RWPE2 (cell line): ENCODE measurements at regions not wholly inside any gene's neighbourhood (a gene's known extent, or its start where the extent isn't known, plus 50 kb on each side); places are given as distances from the start of the nearest gene placed in this dataset.
A peak's percentile ranks its signal among the peaks of the same experiment; 100 is the strongest.

Experiments used
- ATAC-seq: fragments of 200-7000 bp; cut with Tn5 transposase; 3 replicates; pipeline ENCODE4 v1.9.1; 2021; ENCODE audit warnings: low read depth
- DNase-seq: peaks from one replicate; pipeline ENCODE4 v3.0.0-alpha.2; 2020; ENCODE audit warnings: low spot score
- H3K27ac ChIP-seq: fragments of 450-650 bp; 2 replicates; pipeline ENCODE4 v1.5.1; 2017; ENCODE audit warnings: mild to moderate bottlenecking; ENCODE audit not compliant: poor library complexity, severe bottlenecking
- H3K27me3 ChIP-seq: fragments of 250-450 bp; sonication (Bioruptor Pico); 2 replicates; pipeline ENCODE4 v1.5.1; 2021; ENCODE audit warnings: mild to moderate bottlenecking, moderate library complexity; ENCODE audit not compliant: insufficient read depth, poor library complexity, severe bottlenecking
- H3K36me3 ChIP-seq: fragments of 250-450 bp; sonication (Bioruptor Pico); 2 replicates; pipeline ENCODE4 v1.5.1; 2020; ENCODE audit warnings: low read depth, mild to moderate bottlenecking, moderate library complexity
- H3K4me1 ChIP-seq: fragments of 250-450 bp; sonication (Bioruptor Pico); 2 replicates; pipeline ENCODE4 v1.5.1; 2021; ENCODE audit warnings: mild to moderate bottlenecking, moderate library complexity; ENCODE audit not compliant: insufficient read depth, poor library complexity, severe bottlenecking
- H3K4me3 ChIP-seq: fragments of 250-450 bp; sonication (Bioruptor Pico); 2 replicates; pipeline ENCODE4 v1.5.1; 2021; ENCODE audit warnings: mild to moderate bottlenecking, moderate library complexity; ENCODE audit not compliant: severe bottlenecking
- H3K9me3 ChIP-seq: fragments of 250-450 bp; sonication (Bioruptor Pico); 2 replicates; pipeline ENCODE4 v1.5.1; 2021; ENCODE audit warnings: mild to moderate bottlenecking, moderate library complexity; ENCODE audit not compliant: severe bottlenecking
- TF ChIP-seq, protein P1 (sequence below): fragments of 450-650 bp; IDR thresholded peaks from one replicate; pipeline ENCODE4 v1.5.1; 2017; ENCODE audit warnings: mild to moderate bottlenecking, moderate library complexity; ENCODE audit not compliant: poor library complexity, severe bottlenecking

DNA sequence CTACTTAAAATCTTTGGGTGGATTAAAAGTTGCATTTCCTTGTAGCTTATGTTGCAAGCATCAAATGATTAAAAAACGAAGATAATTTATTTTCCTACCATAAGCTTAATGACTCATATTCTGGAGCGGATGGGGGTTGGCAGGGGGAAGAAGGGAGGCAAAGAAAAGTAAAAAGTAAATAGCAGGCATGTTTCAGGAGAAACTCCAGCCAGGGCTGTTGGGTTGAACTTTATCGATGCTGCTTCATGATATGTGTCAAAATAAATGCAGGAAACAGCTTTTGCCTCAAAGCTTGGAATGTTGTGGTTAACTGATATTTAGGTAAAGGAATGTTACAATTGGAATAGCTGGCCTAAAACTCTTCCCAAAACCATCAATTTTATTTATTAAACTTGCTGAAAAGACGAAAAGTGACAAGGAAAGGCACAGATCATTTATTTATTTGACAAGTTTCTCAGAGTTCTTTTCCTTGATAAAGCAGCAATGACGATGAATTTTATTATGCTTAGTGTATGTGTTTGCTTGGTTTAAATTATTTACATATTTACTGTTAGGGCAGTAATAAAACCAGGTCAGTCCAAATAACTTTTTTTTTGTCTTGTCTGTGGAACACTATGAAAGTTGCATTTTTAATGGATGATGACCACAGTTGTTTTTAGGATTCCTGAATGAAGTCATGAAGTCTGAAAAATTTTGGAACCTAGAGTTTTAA is 177.9 kb downstream of the PCSK1 start:
- TF ChIP-seq, protein P1, sequence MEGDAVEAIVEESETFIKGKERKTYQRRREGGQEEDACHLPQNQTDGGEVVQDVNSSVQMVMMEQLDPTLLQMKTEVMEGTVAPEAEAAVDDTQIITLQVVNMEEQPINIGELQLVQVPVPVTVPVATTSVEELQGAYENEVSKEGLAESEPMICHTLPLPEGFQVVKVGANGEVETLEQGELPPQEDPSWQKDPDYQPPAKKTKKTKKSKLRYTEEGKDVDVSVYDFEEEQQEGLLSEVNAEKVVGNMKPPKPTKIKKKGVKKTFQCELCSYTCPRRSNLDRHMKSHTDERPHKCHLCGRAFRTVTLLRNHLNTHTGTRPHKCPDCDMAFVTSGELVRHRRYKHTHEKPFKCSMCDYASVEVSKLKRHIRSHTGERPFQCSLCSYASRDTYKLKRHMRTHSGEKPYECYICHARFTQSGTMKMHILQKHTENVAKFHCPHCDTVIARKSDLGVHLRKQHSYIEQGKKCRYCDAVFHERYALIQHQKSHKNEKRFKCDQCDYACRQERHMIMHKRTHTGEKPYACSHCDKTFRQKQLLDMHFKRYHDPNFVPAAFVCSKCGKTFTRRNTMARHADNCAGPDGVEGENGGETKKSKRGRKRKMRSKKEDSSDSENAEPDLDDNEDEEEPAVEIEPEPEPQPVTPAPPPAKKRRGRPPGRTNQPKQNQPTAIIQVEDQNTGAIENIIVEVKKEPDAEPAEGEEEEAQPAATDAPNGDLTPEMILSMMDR = no peak
- peak; percentile 72 for ATAC-seq
- Histone ChIP-seq H3K36me3 (no peaks in the 10 kb centered on the region), H3K27ac (peak overlapping the region; percentile 98), H3K4me1 (peaks cover 73% of the 10 kb centered on the region), H3K27me3 (no peaks in the 10 kb centered on the region), H3K4me3 (no peak overlapping the region), H3K9me3 (no peaks in the 10 kb centered on the region)
- DNase-seq = peak; percentile 71

DNA sequence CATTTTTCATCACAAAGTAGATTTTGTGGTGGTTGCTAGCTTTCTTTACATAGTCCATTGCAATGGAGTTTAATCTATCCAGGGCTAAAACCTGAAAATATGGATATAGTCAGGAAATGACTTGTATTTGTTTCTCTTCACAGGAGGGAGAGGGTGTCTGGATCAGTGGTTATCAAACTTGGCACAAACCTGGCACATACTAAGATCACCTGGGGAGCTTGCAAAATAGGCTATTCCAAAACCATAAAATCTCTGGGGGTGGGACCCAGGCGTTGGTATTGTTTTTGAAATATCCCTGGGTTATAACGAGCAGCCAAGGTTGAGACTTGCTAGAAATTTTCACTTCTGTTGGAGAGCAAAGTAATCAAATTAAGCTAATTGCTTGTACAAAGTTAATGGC is 179.9 kb downstream of the PCSK1 start:
- H3K9me3 ChIP-seq = no peaks in the 10 kb centered on the region
- no peak overlapping the region for H3K4me3 ChIP-seq
- H3K27me3 ChIP-seq = no peaks in the 10 kb centered on the region
- peak overlapping the region; percentile 98 for H3K27ac ChIP-seq
- H3K36me3 ChIP-seq = no peaks in the 10 kb centered on the region
- peaks cover 53% of the 10 kb centered on the region for H3K4me1 ChIP-seq
- DNase-seq = no peak
- TF ChIP-seq, protein P1 = no peak
- no peak for ATAC-seq

DNA sequence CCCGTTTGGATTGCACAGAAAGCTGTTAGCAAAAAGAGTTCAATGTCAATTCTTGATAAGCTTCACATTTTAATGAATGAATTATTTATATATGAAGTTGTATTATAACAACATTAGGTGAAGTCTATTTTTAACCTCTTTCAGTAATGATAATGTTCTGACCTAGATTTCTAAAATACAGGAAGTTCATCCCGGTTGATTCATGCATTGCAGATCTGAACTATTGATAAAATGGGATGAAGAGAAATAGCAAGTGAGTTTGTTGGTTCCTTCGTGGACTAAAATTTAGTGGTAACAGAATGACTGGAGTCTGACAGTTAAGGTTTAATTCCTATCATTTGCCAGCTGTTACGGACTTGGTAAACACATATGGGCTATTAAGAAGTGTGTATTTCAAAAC is 180.5 kb downstream of the PCSK1 start:
- H3K9me3 ChIP-seq = no peaks in the 10 kb centered on the region
- ATAC-seq = no peak
- no peak for DNase-seq
- H3K4me3 ChIP-seq = no peak overlapping the region
- no peaks in the 10 kb centered on the region for H3K36me3 ChIP-seq
- TF ChIP-seq, protein P1 = no peak
- peaks cover 52% of the 10 kb centered on the region for H3K4me1 ChIP-seq
- peak overlapping the region; percentile 98 for H3K27ac ChIP-seq
- H3K27me3 ChIP-seq = no peaks in the 10 kb centered on the region

DNA sequence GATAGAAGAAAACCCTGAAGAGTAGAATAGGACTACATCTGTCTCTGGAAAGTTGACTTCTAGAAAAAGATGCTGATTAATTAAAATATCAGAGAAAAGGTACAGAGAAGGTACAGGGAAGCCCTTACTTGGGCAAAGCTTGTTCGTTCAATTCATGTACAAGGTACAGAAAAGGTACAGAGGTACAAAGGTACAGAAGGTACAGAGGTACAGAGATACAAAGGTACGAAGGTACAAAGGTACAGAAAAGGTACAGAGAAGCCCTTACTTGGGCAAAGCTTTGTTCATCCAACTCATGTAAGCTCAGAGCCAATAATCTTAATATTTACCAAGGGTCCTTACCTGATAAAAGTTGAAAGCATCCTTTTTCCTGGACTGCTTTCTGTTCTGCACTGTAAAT is 182.3 kb downstream of the PCSK1 start:
- no peaks in the 10 kb centered on the region for H3K9me3 ChIP-seq
- ATAC-seq = no peak
- DNase-seq = no peak
- no peak overlapping the region for H3K27ac ChIP-seq
- no peak overlapping the region for H3K4me3 ChIP-seq
- H3K27me3 ChIP-seq = no peaks in the 10 kb centered on the region
- peaks cover 50% of the 10 kb centered on the region for H3K4me1 ChIP-seq
- TF ChIP-seq, protein P1 = no peak
- H3K36me3 ChIP-seq = no peaks in the 10 kb centered on the region

DNA sequence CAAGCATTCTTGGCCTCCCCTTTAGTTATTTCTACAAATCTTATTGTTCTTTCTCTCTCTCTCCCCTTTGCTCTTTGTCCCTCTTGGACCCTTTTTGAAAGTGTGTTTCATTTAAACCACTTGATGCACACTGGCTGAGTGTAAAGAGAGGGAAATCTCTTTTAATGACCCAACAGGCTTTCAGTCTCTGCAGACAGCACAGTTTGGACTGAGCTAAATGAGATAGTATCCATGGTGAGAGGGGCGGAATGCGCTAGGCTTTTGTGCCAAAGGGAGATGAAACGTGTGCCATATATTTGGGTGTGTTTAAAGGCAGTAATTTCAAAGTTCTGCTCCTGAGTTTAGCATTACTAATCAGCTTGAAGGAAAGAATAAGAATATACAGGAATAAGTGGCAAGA is 184.9 kb downstream of the PCSK1 start:
- DNase-seq = no peak
- TF ChIP-seq, protein P1 = no peak
- Histone ChIP-seq H3K9me3 (no peaks in the 10 kb centered on the region), H3K27ac (peak overlapping the region; percentile 64), H3K27me3 (no peaks in the 10 kb centered on the region), H3K36me3 (no peaks in the 10 kb centered on the region), H3K4me3 (no peak overlapping the region), H3K4me1 (peaks cover 41% of the 10 kb centered on the region)
- ATAC-seq = no peak
